Smooth muscle cell (in vitro differentiated cells): ENCODE measurements at regions not wholly inside any gene's neighbourhood (a gene's known extent, or its start where the extent isn't known, plus 50 kb on each side); places are given as distances from the start of the nearest gene placed in this dataset.

Experiments used
- DNase-seq: peaks from one replicate; lab custom pipeline; 2025; ENCODE audit not compliant: unreplicated experiment; lab: John Stamatoyannopoulos, UW
- H2AFZ ChIP-seq: fragments of 200-600 bp; sonication (generic); 2 replicates; pipeline ENCODE4 v1.6.0; 2016; ENCODE audit warnings: antibody characterized with exemption, low read depth, mild to moderate bottlenecking
- H3F3A ChIP-seq: fragments of 200-600 bp; sonication (generic); 2 replicates; pipeline ENCODE4 v1.6.0; 2017; ENCODE audit warnings: antibody characterized with exemption, low read depth
- H3K27ac ChIP-seq: fragments of 200-600 bp; sonication (generic); 2 replicates; pipeline ENCODE4 v1.5.1; 2016; ENCODE audit warnings: low read depth, mild to moderate bottlenecking
- H3K27me3 ChIP-seq: fragments of 200-600 bp; sonication (generic); 2 replicates; pipeline ENCODE4 v1.6.1; 2016; ENCODE audit warnings: low read depth, mild to moderate bottlenecking
- H3K36me3 ChIP-seq: fragments of 200-600 bp; sonication (generic); 2 replicates; pipeline ENCODE4 v1.5.1; 2016; ENCODE audit warnings: low read depth
- H3K4me1 ChIP-seq: fragments of 200-600 bp; sonication (generic); 2 replicates; pipeline ENCODE4 v1.5.1; 2016; ENCODE audit warnings: low read depth
- H3K4me2 ChIP-seq: fragments of 200-600 bp; sonication (generic); 2 replicates; pipeline ENCODE4 v1.6.0; 2016; ENCODE audit warnings: mild to moderate bottlenecking
- H3K4me3 ChIP-seq: fragments of 200-600 bp; sonication (generic); 2 replicates; pipeline ENCODE4 v1.5.1; 2016; ENCODE audit warnings: mild to moderate bottlenecking
- H3K79me2 ChIP-seq: fragments of 200-600 bp; sonication (generic); 2 replicates; pipeline ENCODE4 v1.6.0; 2016; ENCODE audit warnings: low read depth, mild to moderate bottlenecking
- H3K9ac ChIP-seq: fragments of 200-600 bp; sonication (generic); 2 replicates; pipeline ENCODE4 v1.6.0; 2016; ENCODE audit warnings: low read depth
- H3K9me3 ChIP-seq: fragments of 200-600 bp; sonication (generic); replicated peaks from 2 replicates; pipeline ENCODE4 v1.5.1; 2016; ENCODE audit warnings: low read depth
- H4K20me1 ChIP-seq: fragments of 200-600 bp; sonication (generic); 2 replicates; pipeline ENCODE4 v1.6.0; 2016; ENCODE audit warnings: low read depth
- CTCF ChIP-seq: fragments of 200-600 bp; sonication (generic); IDR thresholded peaks from 2 replicates; pipeline ENCODE4 v1.5.1; 2017; ENCODE audit warnings: borderline replicate concordance, mild to moderate bottlenecking, antibody characterized with exemption; ENCODE audit not compliant: insufficient read depth, poor library complexity, severe bottlenecking
- WGBS: methylation state at CpG from one replicate; pipeline ENCODE4 v1.1.7; 2016; ENCODE audit warnings: low lambda C conversion rate; 5-methylcytosine and 5-hydroxymethylcytosine counted together

- Histone ChIP-seq H3F3A (no peaks in the 10 kb centered on the region), H3K9ac (no peak overlapping the region), H3K9me3 (no peaks in the 10 kb centered on the region), H3K27ac (no peak overlapping the region), H3K27me3 (peaks cover 9% of the 10 kb centered on the region), H3K4me2 (no peak overlapping the region), H3K79me2 (no peaks in the 10 kb centered on the region), H3K4me3 (no peak overlapping the region), H2AFZ (no peak overlapping the region), H4K20me1 (no peaks in the 10 kb centered on the region), H3K4me1 (no peaks in the 10 kb centered on the region), H3K36me3 (no peaks in the 10 kb centered on the region)
- no peak for TF ChIP-seq CTCF
- DNase-seq = no peak
- WGBS = 95% methylated on average over 7 of the region's 7 CpGs
These were observed 329.5 kb downstream of the ICE1 start for GRCh38 chr5:5751987-5752386.

- no peak for DNase-seq
- Histone ChIP-seq H3K4me3 (no peak overlapping the region), H3K4me2 (no peak overlapping the region), H3K9me3 (no peaks in the 10 kb centered on the region), H3F3A (no peaks in the 10 kb centered on the region), H4K20me1 (no peaks in the 10 kb centered on the region), H3K27ac (no peak overlapping the region), H3K27me3 (peaks cover 9% of the 10 kb centered on the region), H2AFZ (no peak overlapping the region), H3K9ac (no peak overlapping the region), H3K4me1 (no peaks in the 10 kb centered on the region), H3K79me2 (no peaks in the 10 kb centered on the region), H3K36me3 (no peaks in the 10 kb centered on the region)
- WGBS = 86% methylated on average over 4 of the region's 4 CpGs
- TF ChIP-seq CTCF = no peak
These were observed 329.0 kb downstream of the ICE1 start for GRCh38 chr5:5751498-5751897.

GRCh38 chr5:5741418-5741817 is 318.9 kb downstream of the ICE1 start:
- H2AFZ ChIP-seq = no peak overlapping the region
- no peak overlapping the region for H3K4me2 ChIP-seq
- no peaks in the 10 kb centered on the region for H3K79me2 ChIP-seq
- H3K9ac ChIP-seq = no peak overlapping the region
- no peak overlapping the region for H3K4me3 ChIP-seq
- H3K9me3 ChIP-seq = no peaks in the 10 kb centered on the region
- TF ChIP-seq CTCF = no peak
- H3F3A ChIP-seq = no peaks in the 10 kb centered on the region
- no peak overlapping the region for H3K27ac ChIP-seq
- H3K27me3 ChIP-seq = no peaks in the 10 kb centered on the region
- no peaks in the 10 kb centered on the region for H4K20me1 ChIP-seq
- DNase-seq = no peak
- H3K4me1 ChIP-seq = no peaks in the 10 kb centered on the region
- H3K36me3 ChIP-seq = no peaks in the 10 kb centered on the region

- no peak for DNase-seq
- Histone ChIP-seq H3K27me3 (no peaks in the 10 kb centered on the region), H3K9ac (no peak overlapping the region), H3K9me3 (no peaks in the 10 kb centered on the region), H3F3A (no peaks in the 10 kb centered on the region), H3K4me1 (no peaks in the 10 kb centered on the region), H3K4me2 (no peak overlapping the region), H2AFZ (no peak overlapping the region), H3K36me3 (no peaks in the 10 kb centered on the region), H4K20me1 (no peaks in the 10 kb centered on the region), H3K79me2 (no peaks in the 10 kb centered on the region), H3K4me3 (no peak overlapping the region), H3K27ac (no peak overlapping the region)
- no peak for TF ChIP-seq CTCF
- 87% methylated on average over 3 of the region's 3 CpGs for WGBS
These were observed 317.0 kb downstream of the ICE1 start for GRCh38 chr5:5739490-5739945.
